Heart left ventricle (tissue), 16 donors: ENCODE measurements at regions not wholly inside any gene's neighbourhood (a gene's known extent, or its start where the extent isn't known, plus 50 kb on each side); places are given as distances from the start of the nearest gene placed in this dataset.
A peak's percentile ranks its signal among the peaks of the same experiment; 100 is the strongest.

Experiments used
- ATAC-seq, 4 donors: fragments of 200-7000 bp; cut with Tn5 transposase; one replicate each; pipeline ENCODE4 v1.9.1; 2020 to 2022; ENCODE audit warnings: moderate library complexity in 4 of 4, mild to moderate bottlenecking in 3 of 4, moderate number of reproducible peaks in 1 of 4
- DNase-seq, 5 donors: peaks; one replicate each; pipeline ENCODE4 v3.0.0-alpha.2; 2020
- H3K27ac ChIP-seq, 12 donors: fragments of 200-600 bp; sonication (generic) in 4 of 12; one replicate each; pipeline versions ENCODE4 v1.5.0 to v1.8.0; 2016 to 2022; ENCODE audit warnings: mild to moderate bottlenecking in 2 of 12
- H3K27me3 ChIP-seq, 9 donors: fragments of 200-600 bp; sonication (generic) in 2 of 9; one replicate each; pipeline versions ENCODE4 v1.5.1 to v1.8.0; 2016 to 2022; ENCODE audit warnings: mild to moderate bottlenecking in 3 of 9
- H3K36me3 ChIP-seq, 9 donors: fragments of 200-600 bp; sonication (generic) in 2 of 9; one replicate each; pipeline versions ENCODE4 v1.5.0 to v1.8.0; 2018 to 2022; ENCODE audit warnings: mild to moderate bottlenecking in 2 of 9
- H3K4me1 ChIP-seq, 12 donors: fragments of 200-600 bp; sonication (generic) in 4 of 12; one replicate each; pipeline versions ENCODE4 v1.5.0 to v1.8.0; 2016 to 2022; ENCODE audit warnings: mild to moderate bottlenecking in 3 of 12
- H3K4me3 ChIP-seq, 12 donors: fragments of 200-600 bp; sonication (generic) in 4 of 12; one replicate each; pipeline versions ENCODE4 v1.5.0 to v1.8.0; 2017 to 2022; ENCODE audit warnings: mild to moderate bottlenecking in 9 of 12, moderate library complexity in 4 of 12
- H3K9me3 ChIP-seq, 12 donors: fragments of 200-600 bp; sonication (generic) in 4 of 12; one replicate each; pipeline versions ENCODE4 v1.5.0 to v1.8.0; 2016 to 2022; ENCODE audit warnings: mild to moderate bottlenecking in 1 of 12
- CTCF ChIP-seq, 12 donors: fragments of 200-600 bp; sonication (generic) in 4 of 12; IDR thresholded peaks; one replicate each; pipeline versions ENCODE4 v1.5.0 to v1.8.0; 2018 to 2022; ENCODE audit warnings: antibody characterized with exemption in 12 of 12, mild to moderate bottlenecking in 5 of 12
- POLR2A ChIP-seq, 2 donors: fragments of 450-650 bp; IDR thresholded peaks; one replicate each; pipeline ENCODE4 v1.6.1; 2017; ENCODE audit warnings: antibody characterized with exemption in 2 of 2, mild to moderate bottlenecking in 2 of 2, moderate library complexity in 2 of 2
- WGBS, 4 donors: extraction: QIAGEN DNeasy Blood & Tissue Kit in 2 of 4; methylation state at CpG; one replicate each; pipeline versions ENCODE4 v1.1.5 to v1.1.7; 2013 to 2018; 5-methylcytosine and 5-hydroxymethylcytosine counted together
- intact Hi-C, 10 donors: fragments of 100-400 bp; cut with DNase I; formaldehyde crosslinking; loops; one replicate each; pipeline versions ENCODE4 v1.11.1 to v1.14.2; 2022
- donor health status: ischemic (EF 13 %, LVEDD 7.1; RV severe dilation, severe dysfunction).
- donor health status: healthy with polysubstance abuse.
- donor health status: DM: no; HTN: yes; CAD: no.
- donor health status: DM: no; HTN: no; CAD: no.
- donor health status: ischemic (EF 25% LVEDD 6.9; RV normal size, moderate dysfunction).
- donor health status: ischemic (EF 25% LVEDD 5.7; RV mildly dilated, moderate dysfunction).
- donor health status: healthy.
- donor health status: DM: yes; HTN: yes; CAD: no.
- donor health status: ischemic (EF 35%, LVEDD 5.7; RV mildly dilated, moderate dysfunction).
- donor health status: nonischemic (EF 11% LVEDD 7.7; RV severe dilation, severe dysfunction).
- donor health status: DM: yes; HTN: yes; CAD: no.
- donor health status: PGD.
- donor health status: ischemic (EF 29% LVEDD 5.4; RV normal size, mild dysfunction).
- donor health status: nonischemic (EF 23%, LVEDD 6.1; RV moderate dilation, normal function).

- no peak for ATAC-seq
- no peak overlapping the region for H3K4me3 ChIP-seq
- TF ChIP-seq POLR2A (IDR thresholded peaks at IDR 0.05) (no peak), CTCF (IDR thresholded peaks at IDR 0.05) (no peak)
- no peaks in the 10 kb centered on the region for H3K36me3 ChIP-seq
- H3K27ac ChIP-seq = no peak overlapping the region
- H3K4me1 ChIP-seq = peaks cover 3 to 50% (median 41%) of the 10 kb centered on the region in 12 donors
- no peak for DNase-seq
- peaks cover 0 to 6% (median 0%) of the 10 kb centered on the region in 12 donors for H3K9me3 ChIP-seq
- 96 to 99% (median 97%) methylated on average over 13 to 14 of the region's 14 CpGs for WGBS, 4 donors
- intact Hi-C loops = loop anchor here in 3 of 10 donors (5.0 to 10.0 kb wide), 3 partner anchors 49 to 144 kb away; no protein-coding TSS in a partner anchor
- H3K27me3 ChIP-seq = no peaks in the 10 kb centered on the region
These were observed 56.1 kb upstream of the NCOR2 start for GRCh38 chr12:124623344-124624035.

- DNase-seq = no peak
- no peak for ATAC-seq
- Histone ChIP-seq H3K4me1 (peaks cover 3 to 47% (median 41%) of the 10 kb centered on the region in 12 donors), H3K36me3 (no peaks in the 10 kb centered on the region), H3K27me3 (no peaks in the 10 kb centered on the region), H3K4me3 (no peak overlapping the region), H3K9me3 (peaks cover 0 to 6% (median 0%) of the 10 kb centered on the region in 12 donors), H3K27ac (no peak overlapping the region)
- WGBS, 4 donors = 77 to 94% (median 83%) methylated on average over 2 to 10 of the region's 10 CpGs
- TF ChIP-seq POLR2A (IDR thresholded peaks at IDR 0.05) (no peak), CTCF (IDR thresholded peaks at IDR 0.05) (no peak)
- intact Hi-C loops = loop anchor here in 3 of 10 donors (5.0 to 10.0 kb wide), 3 partner anchors 48 to 145 kb away; no protein-coding TSS in a partner anchor
These were observed 55.4 kb upstream of the NCOR2 start for GRCh38 chr12:124622764-124623163.

GRCh38 chr12:124622331-124622730 lies 54.9 kb upstream of the NCOR2 start:
- WGBS, 4 donors = 80 to 85% (median 84%) methylated on average over 7 of the region's 7 CpGs
- H3K27ac ChIP-seq = no peak overlapping the region
- ATAC-seq = no peak
- H3K4me1 ChIP-seq = peaks cover 3 to 43% (median 37%) of the 10 kb centered on the region in 12 donors
- TF ChIP-seq POLR2A (IDR thresholded peaks at IDR 0.05) = no peak
- TF ChIP-seq CTCF (IDR thresholded peaks at IDR 0.05) = no peak
- no peaks in the 10 kb centered on the region for H3K36me3 ChIP-seq
- no peak overlapping the region for H3K4me3 ChIP-seq
- H3K9me3 ChIP-seq = peaks cover 0 to 6% (median 0%) of the 10 kb centered on the region in 12 donors
- DNase-seq = no peak
- intact Hi-C loops = loop anchor here in 3 of 10 donors (5.0 to 10.0 kb wide), 3 partner anchors 48 to 145 kb away; no protein-coding TSS in a partner anchor
- no peaks in the 10 kb centered on the region for H3K27me3 ChIP-seq

GRCh38 chr12:124621296-124621660 lies 53.9 kb upstream of the NCOR2 start:
- Histone ChIP-seq H3K36me3 (no peaks in the 10 kb centered on the region), H3K27me3 (no peaks in the 10 kb centered on the region), H3K9me3 (peaks cover 0 to 6% (median 0%) of the 10 kb centered on the region in 12 donors), H3K27ac (peak overlapping the region in 10 of 12 donors; percentile 6 to 65 (median 44)), H3K4me1 (peaks cover 3 to 41% (median 27%) of the 10 kb centered on the region in 12 donors), H3K4me3 (no peak overlapping the region)
- TF ChIP-seq CTCF (IDR thresholded peaks at IDR 0.05) = no peak
- intact Hi-C loops = loop anchor here in 3 of 10 donors (5.0 to 10.0 kb wide), 3 partner anchors 46 to 146 kb away; no protein-coding TSS in a partner anchor
- peak; percentile 49 to 85 (median 80) for DNase-seq
- 27 to 61% (median 34%) methylated on average over 11 of the region's 11 CpGs for WGBS, 4 donors
- peak; percentile 52 to 79 (median 56) for ATAC-seq
